ENCODE measurements at regions not wholly inside any gene's neighbourhood (a gene's known extent, or its start where the extent isn't known, plus 50 kb on each side); places are given as distances from the start of the nearest gene placed in this dataset.

DNA sequence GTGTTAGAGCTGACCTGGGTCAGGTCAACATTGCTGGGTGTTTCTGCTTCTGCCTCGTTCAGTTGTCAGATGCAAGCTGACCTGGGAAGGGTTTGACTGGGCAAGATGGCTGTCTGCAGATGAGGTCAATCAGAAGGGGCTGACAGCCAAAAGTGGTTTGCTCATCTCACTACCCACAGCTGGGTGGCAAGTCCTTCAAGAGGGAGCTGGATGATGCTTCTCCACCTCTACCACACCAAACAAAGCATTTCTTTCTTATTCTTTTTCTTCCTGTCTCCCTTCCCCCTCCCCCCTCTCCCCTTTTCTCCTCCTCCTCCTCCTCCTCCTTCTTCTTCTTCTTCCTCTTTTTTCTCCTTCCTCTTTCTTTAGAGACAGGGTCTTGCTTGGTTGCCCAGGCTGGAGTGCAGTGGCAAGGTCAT is 268.2 kb upstream of the PLEKHG7 start:
- TF ChIP-seq CTCF (conservative IDR thresholded peaks at IDR 0.05; ENCODE audit: low read depth, low read length) (no peak), EZH2 (IDR thresholded peaks at IDR 0.05; ENCODE audit: borderline replicate concordance, low read depth, low read length, poor library complexity, severe bottlenecking) (no peak)

All from A673 (cell line).